ENCODE measurements at regions not wholly inside any gene's neighbourhood (a gene's known extent, or its start where the extent isn't known, plus 50 kb on each side); places are given as distances from the start of the nearest gene placed in this dataset.
"Not testable (repeated sequence)": the region's sequence is repeated elsewhere in the genome, so short reads cannot be mapped to it uniquely, and the experiment has no call there.

DNA sequence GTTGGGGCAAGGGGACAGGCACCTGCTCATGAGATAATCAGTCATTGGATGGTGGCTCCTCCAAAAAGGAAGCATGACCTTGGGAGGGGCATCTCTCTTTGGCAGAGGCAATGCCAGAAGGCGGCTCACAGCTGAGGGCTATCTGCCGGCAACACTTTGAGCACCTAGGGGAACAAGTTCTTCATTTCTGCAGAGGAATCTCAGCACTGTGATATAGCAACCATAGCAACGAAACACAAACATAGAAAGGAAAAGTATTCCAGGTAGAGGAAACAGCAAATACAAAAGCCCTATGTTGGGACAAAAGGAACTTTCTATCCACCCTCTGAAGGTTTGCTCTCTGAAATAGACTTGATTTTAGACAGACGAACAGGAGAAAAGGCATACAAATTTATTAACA, 89.1 kb upstream of the NEDD4L start:
- Histone ChIP-seq H3K27me3 (ENCODE audit: control insufficient read depth, insufficient read depth, low read length) (no peaks in the 10 kb centered on the region), H3K27ac (ENCODE audit: low read length) (no peak overlapping the region), H3K36me3 (ENCODE audit: control insufficient read depth, insufficient read depth, low read length) (no peaks in the 10 kb centered on the region), H3K4me1 (ENCODE audit: control insufficient read depth, insufficient read depth, low read length) (no peaks in the 10 kb centered on the region), H3K9me3 (ENCODE audit: control insufficient read depth, insufficient read depth, low read length) (no peaks in the 10 kb centered on the region), H3K4me3 (ENCODE audit: low read length) (no peak overlapping the region)
- WGBS (ENCODE audit: insufficient coverage, insufficient read length) = no CpG with 5 or more reads among the region's 4 CpGs
- DNase-seq (ENCODE audit: low read depth, low spot score) = no peak

DNA sequence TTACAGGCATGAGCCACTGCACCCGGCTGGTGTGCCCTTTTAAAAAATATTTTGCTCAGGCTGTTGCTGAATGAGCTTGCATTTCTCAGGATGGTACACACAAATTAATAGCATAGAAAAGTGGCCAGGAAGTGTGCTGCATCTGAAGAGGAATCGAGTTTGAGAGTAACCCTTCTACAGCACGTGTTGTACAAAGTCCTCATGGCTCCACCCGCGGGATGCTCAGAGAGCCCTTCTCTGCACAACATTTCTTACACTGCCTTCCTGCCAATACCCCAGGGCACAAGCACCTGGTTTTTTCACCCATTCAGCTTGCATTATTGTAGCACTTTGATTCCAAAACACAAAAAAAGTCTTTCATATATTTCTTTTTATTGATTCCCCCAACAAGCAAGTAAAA, 90.1 kb upstream of the NEDD4L start:
- no peak overlapping the region for H3K4me3 ChIP-seq (ENCODE audit: low read length)
- no peak overlapping the region for H3K27ac ChIP-seq (ENCODE audit: low read length)
- no peaks in the 10 kb centered on the region for H3K36me3 ChIP-seq (ENCODE audit: control insufficient read depth, insufficient read depth, low read length)
- H3K4me1 ChIP-seq (ENCODE audit: control insufficient read depth, insufficient read depth, low read length) = no peaks in the 10 kb centered on the region
- no peak for DNase-seq (ENCODE audit: low read depth, low spot score)
- no CpG with 5 or more reads among the region's 5 CpGs for WGBS (ENCODE audit: insufficient coverage, insufficient read length)
- no peaks in the 10 kb centered on the region for H3K9me3 ChIP-seq (ENCODE audit: control insufficient read depth, insufficient read depth, low read length)
- H3K27me3 ChIP-seq (ENCODE audit: control insufficient read depth, insufficient read depth, low read length) = no peaks in the 10 kb centered on the region

DNA sequence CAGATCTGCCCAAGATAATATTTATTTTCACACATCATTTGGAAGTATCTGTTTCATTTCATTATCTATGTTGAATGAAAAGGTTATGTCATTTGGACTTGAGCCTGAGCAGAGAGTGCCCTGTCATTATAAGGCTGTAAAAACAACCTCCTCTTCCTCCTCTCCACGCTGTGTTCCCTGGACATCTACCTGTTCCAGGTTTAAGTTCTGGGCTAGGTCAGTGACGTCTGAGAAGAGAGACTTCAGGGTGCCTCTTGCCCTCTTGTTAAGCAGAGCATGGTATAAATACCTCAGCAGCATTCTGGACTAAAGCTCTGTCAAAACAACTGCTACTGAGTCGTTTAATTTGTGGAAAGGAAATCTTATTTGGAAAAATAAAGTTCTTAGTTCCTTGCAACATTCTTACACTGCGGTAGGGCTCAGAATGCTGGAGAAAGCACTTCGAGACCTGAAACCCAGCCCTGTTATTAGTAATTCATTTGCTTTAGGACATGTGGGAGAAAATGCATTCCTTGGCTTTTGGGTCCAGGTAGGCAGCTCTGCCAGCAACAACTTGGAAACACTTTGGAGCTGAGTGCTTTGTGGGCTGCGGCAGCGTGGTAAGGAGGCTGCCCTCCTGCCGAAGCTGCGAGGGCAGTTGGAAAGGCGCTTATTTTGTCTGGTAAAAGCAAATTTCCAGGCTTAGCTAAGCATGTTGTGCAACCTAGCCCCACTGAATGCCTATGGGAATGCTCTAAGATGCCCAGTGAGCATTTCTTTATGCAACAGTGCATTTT, 91.8 kb upstream of the NEDD4L start:
- Histone ChIP-seq H3K4me3 (ENCODE audit: low read length) (no peak overlapping the region), H3K27me3 (ENCODE audit: control insufficient read depth, insufficient read depth, low read length) (no peaks in the 10 kb centered on the region), H3K36me3 (ENCODE audit: control insufficient read depth, insufficient read depth, low read length) (no peaks in the 10 kb centered on the region), H3K9me3 (ENCODE audit: control insufficient read depth, insufficient read depth, low read length) (no peaks in the 10 kb centered on the region), H3K4me1 (ENCODE audit: control insufficient read depth, insufficient read depth, low read length) (no peaks in the 10 kb centered on the region), H3K27ac (ENCODE audit: low read length) (no peak overlapping the region)
- DNase-seq (ENCODE audit: low read depth, low spot score) = no peak
- WGBS (ENCODE audit: insufficient coverage, insufficient read length) = no CpG with 5 or more reads among the region's 10 CpGs

DNA sequence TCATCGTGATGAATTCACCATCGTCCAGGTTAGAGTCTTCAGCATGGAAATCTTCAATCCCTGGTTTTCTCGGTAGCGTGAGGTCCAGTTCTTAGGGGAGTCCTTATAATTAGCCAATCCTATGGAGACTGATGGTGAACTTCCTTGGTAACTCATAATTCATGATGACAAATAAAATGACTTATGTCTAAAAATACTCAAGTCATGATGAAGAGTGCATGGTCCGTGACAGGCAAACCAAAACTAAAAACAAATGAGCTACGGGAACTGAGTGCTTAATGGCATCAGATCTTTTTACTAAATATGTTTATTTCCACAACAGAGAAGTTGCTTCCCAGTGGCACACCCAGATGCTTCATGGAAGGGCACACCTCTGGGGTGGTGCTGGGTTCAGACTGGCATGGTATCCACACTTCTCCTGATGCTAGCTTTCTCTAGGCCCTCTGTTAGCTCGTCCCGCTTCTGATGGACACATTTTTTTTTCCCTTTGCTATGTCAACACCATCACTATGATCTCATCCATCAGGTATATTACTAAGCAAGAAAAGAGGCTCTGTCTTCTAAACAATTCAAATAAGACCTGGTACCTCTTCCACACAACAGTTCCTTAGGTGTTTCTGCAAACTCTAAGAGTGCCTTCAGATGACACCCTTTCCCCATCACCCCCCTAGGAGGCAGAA, 92.8 kb upstream of the NEDD4L start:
- Histone ChIP-seq H3K27me3 (ENCODE audit: control insufficient read depth, insufficient read depth, low read length) (no peaks in the 10 kb centered on the region), H3K27ac (ENCODE audit: low read length) (no peak overlapping the region), H3K9me3 (ENCODE audit: control insufficient read depth, insufficient read depth, low read length) (no peaks in the 10 kb centered on the region), H3K36me3 (ENCODE audit: control insufficient read depth, insufficient read depth, low read length) (no peaks in the 10 kb centered on the region), H3K4me3 (ENCODE audit: low read length) (no peak overlapping the region), H3K4me1 (ENCODE audit: control insufficient read depth, insufficient read depth, low read length) (no peaks in the 10 kb centered on the region)
- WGBS (ENCODE audit: insufficient coverage, insufficient read length) = no CpG with 5 or more reads among the region's 8 CpGs
- DNase-seq (ENCODE audit: low read depth, low spot score) = no peak

DNA sequence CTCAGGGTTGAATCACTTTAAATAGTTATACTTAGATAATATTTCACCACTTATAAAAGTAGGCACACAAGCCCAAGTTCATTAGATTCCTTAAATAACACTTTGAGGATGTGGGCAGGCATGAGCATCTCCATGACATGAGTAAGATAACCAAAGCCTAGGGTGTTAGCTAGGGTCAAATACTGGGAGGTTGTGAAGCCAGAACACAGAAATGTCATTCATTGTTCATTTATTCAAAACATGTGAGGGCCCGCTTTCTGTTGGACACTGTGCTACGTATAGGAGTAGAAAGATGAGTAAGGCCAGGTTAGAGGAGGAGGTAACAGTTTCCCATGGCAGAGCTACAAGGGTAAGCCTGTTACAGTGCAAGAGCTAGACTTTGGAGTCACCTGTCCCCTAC, 93.5 kb upstream of the NEDD4L start:
- no peaks in the 10 kb centered on the region for H3K36me3 ChIP-seq (ENCODE audit: control insufficient read depth, insufficient read depth, low read length)
- no CpG with 5 or more reads among the region's 2 CpGs for WGBS (ENCODE audit: insufficient coverage, insufficient read length)
- no peak for DNase-seq (ENCODE audit: low read depth, low spot score)
- no peak overlapping the region for H3K27ac ChIP-seq (ENCODE audit: low read length)
- no peaks in the 10 kb centered on the region for H3K27me3 ChIP-seq (ENCODE audit: control insufficient read depth, insufficient read depth, low read length)
- H3K4me3 ChIP-seq (ENCODE audit: low read length) = no peak overlapping the region
- no peaks in the 10 kb centered on the region for H3K9me3 ChIP-seq (ENCODE audit: control insufficient read depth, insufficient read depth, low read length)
- H3K4me1 ChIP-seq (ENCODE audit: control insufficient read depth, insufficient read depth, low read length) = no peaks in the 10 kb centered on the region

DNA sequence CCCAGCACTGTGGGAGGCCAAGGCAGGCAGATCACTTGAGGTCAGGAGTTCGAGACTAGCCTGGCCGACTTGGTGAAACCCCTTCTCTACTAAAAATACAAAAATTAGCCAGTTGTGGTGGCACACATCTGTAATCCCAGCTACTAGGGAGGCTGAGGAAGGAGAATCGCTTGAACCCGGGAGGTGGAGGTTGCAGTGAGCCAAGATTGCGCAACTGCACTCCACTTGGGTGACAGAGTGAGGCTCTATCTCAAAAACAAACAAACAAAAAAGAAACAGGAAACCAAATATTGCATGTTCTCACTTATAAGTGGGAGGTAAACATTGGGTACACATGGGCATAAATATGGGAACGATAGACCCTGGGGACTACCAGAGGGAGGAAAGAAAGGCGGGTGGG, 94.7 kb upstream of the NEDD4L start:
- H3K4me3 ChIP-seq (ENCODE audit: low read length); DNase-seq (ENCODE audit: low read depth, low spot score); H3K4me1 ChIP-seq (ENCODE audit: control insufficient read depth, insufficient read depth, low read length); H3K36me3 ChIP-seq (ENCODE audit: control insufficient read depth, insufficient read depth, low read length); H3K27ac ChIP-seq (ENCODE audit: low read length); H3K9me3 ChIP-seq (ENCODE audit: control insufficient read depth, insufficient read depth, low read length); H3K27me3 ChIP-seq (ENCODE audit: control insufficient read depth, insufficient read depth, low read length): not testable (repeated sequence)
- WGBS (ENCODE audit: insufficient coverage, insufficient read length) = no CpG with 5 or more reads among the region's 7 CpGs

DNA sequence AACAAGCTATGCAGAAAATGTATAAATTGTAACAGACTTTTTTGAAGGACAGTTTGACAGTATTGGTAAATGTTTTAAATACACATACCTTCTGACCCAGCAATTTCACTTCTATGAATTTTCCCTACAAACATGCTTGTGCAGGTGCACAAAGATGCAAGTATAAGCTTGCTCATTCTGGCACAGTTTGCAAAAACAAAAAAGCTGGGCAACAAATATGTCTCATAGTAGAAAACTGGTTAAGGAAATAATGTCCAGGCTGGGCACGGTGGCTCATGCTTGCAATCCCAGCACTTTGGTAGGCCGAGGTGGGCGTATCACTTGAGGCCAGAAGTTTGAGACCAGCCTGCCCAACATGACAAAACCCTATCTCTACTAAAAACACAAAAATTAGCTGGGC, 96.9 kb upstream of the NEDD4L start:
- WGBS (ENCODE audit: insufficient coverage, insufficient read length) = no CpG with 5 or more reads among the region's 3 CpGs
- H3K36me3 ChIP-seq (ENCODE audit: control insufficient read depth, insufficient read depth, low read length) = no peaks in the 10 kb centered on the region
- no peaks in the 10 kb centered on the region for H3K4me1 ChIP-seq (ENCODE audit: control insufficient read depth, insufficient read depth, low read length)
- DNase-seq (ENCODE audit: low read depth, low spot score) = no peak
- H3K4me3 ChIP-seq (ENCODE audit: low read length) = no peak overlapping the region
- no peak overlapping the region for H3K27ac ChIP-seq (ENCODE audit: low read length)
- H3K9me3 ChIP-seq (ENCODE audit: control insufficient read depth, insufficient read depth, low read length) = no peaks in the 10 kb centered on the region
- H3K27me3 ChIP-seq (ENCODE audit: control insufficient read depth, insufficient read depth, low read length) = no peaks in the 10 kb centered on the region

DNA sequence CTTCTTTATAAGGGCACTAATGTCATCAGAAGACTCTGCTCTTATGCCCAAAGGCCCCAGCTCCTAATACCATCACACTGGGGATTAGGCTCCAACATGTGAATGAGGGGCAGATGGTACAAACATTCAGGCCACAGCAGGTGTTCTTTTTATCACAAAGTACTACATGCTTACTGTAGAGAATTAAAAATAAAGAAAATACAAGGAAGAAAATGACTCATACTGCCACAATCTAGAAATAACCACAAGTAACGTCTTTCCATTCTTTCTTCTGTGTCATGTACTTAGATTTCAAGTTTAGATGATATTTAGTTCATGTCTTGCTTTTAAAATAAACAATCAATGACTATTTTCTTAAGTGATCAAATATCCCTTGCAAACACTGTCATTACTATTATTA, 100.3 kb upstream of the NEDD4L start:
- no peaks in the 10 kb centered on the region for H3K9me3 ChIP-seq (ENCODE audit: control insufficient read depth, insufficient read depth, low read length)
- no peaks in the 10 kb centered on the region for H3K4me1 ChIP-seq (ENCODE audit: control insufficient read depth, insufficient read depth, low read length)
- H3K27me3 ChIP-seq (ENCODE audit: control insufficient read depth, insufficient read depth, low read length) = no peaks in the 10 kb centered on the region
- WGBS (ENCODE audit: insufficient coverage, insufficient read length) = no CpG with 5 or more reads among the region's 1 CpG
- no peak overlapping the region for H3K4me3 ChIP-seq (ENCODE audit: low read length)
- H3K27ac ChIP-seq (ENCODE audit: low read length) = no peak overlapping the region
- no peaks in the 10 kb centered on the region for H3K36me3 ChIP-seq (ENCODE audit: control insufficient read depth, insufficient read depth, low read length)
- no peak for DNase-seq (ENCODE audit: low read depth, low spot score)

DNA sequence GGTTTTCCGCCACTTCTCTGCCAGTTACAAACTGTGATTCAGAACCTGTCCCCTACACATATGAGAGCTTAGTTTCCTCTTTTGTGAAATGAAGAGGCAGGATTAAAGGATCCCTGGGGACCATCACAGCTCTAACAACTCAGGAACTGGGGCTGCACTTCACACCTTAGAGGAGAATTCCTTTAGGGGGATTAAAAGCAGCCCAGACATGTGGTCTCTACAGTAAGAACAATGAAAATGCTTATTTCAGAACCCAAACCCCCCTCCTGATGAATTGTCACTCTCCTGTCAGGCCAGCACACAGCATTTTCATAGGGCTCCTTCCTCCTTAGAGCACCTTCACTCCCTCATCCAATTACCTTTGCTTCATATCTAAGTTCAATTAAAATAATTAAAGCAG, 101.5 kb upstream of the NEDD4L start:
- Histone ChIP-seq H3K4me1 (ENCODE audit: control insufficient read depth, insufficient read depth, low read length) (no peaks in the 10 kb centered on the region), H3K4me3 (ENCODE audit: low read length) (no peak overlapping the region), H3K36me3 (ENCODE audit: control insufficient read depth, insufficient read depth, low read length) (no peaks in the 10 kb centered on the region), H3K27ac (ENCODE audit: low read length) (no peak overlapping the region), H3K9me3 (ENCODE audit: control insufficient read depth, insufficient read depth, low read length) (no peaks in the 10 kb centered on the region), H3K27me3 (ENCODE audit: control insufficient read depth, insufficient read depth, low read length) (no peaks in the 10 kb centered on the region)
- no peak for DNase-seq (ENCODE audit: low read depth, low spot score)
- WGBS (ENCODE audit: insufficient coverage, insufficient read length) = no CpG with 5 or more reads among the region's 1 CpG

DNA sequence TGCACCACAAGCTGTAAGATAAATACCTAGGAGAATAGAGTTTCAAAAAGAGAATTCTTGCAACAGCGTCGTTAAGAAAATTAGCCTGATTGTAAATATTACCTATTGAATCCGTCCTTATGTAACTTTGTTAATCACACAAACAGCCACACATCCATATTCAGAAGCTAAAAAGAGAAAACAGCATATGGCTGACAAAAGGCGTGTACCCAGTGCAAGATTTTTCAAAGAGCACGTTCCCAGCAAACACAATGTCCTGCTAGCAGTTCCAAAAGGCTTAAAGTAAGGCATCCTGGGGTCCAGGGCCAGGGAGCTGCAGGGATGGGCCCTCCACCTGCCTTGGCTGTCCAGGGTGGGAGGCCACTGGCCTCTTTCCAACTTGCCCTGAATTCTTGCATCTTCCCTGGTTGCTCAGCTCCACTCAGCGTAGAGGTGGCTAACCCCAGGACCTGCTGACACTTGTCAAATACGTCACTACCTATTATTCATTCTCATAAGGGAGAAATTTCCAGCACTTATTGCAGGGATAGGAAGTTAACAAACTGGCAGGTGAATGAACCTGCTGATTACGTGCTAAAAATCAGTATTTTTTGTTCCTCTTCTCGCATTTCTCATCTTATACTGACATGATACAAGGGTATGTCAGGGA, 102.1 kb upstream of the NEDD4L start:
- WGBS (ENCODE audit: insufficient coverage, insufficient read length) = no CpG with 5 or more reads among the region's 9 CpGs
- no peaks in the 10 kb centered on the region for H3K9me3 ChIP-seq (ENCODE audit: control insufficient read depth, insufficient read depth, low read length)
- H3K27me3 ChIP-seq (ENCODE audit: control insufficient read depth, insufficient read depth, low read length) = no peaks in the 10 kb centered on the region
- H3K36me3 ChIP-seq (ENCODE audit: control insufficient read depth, insufficient read depth, low read length) = no peaks in the 10 kb centered on the region
- H3K4me1 ChIP-seq (ENCODE audit: control insufficient read depth, insufficient read depth, low read length) = no peaks in the 10 kb centered on the region
- H3K27ac ChIP-seq (ENCODE audit: low read length) = no peak overlapping the region
- H3K4me3 ChIP-seq (ENCODE audit: low read length) = no peak overlapping the region
- DNase-seq (ENCODE audit: low read depth, low spot score) = no peak
